ENCODE measurements at regions not wholly inside any gene's neighbourhood (a gene's known extent, or its start where the extent isn't known, plus 50 kb on each side); places are given as distances from the start of the nearest gene placed in this dataset.
A peak's percentile ranks its signal among the peaks of the same experiment; 100 is the strongest.

DNA sequence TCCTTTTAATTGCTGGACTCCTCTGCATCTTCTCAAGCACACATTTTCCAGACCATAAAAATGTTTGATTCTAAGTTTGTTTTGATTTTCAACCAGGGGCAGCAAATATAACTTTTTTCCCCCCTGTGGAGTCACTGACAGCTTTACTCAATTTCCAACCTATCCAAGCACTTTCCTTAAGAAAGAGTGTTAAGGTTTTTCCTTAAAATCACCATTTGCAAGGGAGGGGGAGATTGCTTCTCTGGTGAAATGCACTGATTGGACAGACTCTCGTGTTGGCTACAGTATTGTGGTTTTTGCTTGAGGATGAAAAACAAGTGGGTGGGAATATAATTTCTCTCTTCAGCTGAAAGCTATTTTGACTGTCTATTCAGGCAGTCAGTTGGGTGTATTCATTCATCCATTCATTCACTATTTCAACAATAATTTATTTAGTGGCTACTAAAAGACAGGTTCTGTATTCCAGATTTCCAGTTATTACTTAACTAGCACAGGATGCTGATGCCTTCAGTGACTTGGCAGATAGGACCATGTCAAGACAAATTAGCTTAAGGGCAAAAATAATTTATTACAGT is 146.3 kb downstream of the BAMBI start:
- no peak overlapping the region for H3K4me3 ChIP-seq (replicated peaks; ENCODE audit: low read depth, low read length)
- TF ChIP-seq CTCF (IDR thresholded peaks at IDR 0.05; ENCODE audit: low read length, missing control alignments) = no peak
- DNase-seq (ENCODE audit: low read depth) = no peak

DNA sequence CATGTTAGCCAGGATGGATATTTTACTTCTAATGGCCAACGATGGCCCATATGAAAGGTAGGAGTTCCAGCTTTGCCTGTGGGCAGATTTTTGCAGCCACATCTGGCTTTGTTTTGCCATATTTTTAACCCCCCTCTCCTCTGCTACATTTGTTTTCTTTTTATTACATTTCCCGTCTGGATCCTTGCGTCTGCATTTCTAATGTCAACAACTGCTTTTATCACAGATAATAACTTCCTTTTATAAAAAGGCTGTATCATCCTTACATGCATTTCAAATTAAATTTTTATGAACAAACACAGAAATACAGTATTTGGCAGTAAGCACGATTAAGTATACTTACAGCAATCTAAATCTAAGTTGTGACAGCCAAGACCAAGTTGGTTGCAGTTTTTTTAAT is 156.0 kb downstream of the BAMBI start:
- TF ChIP-seq CTCF (IDR thresholded peaks at IDR 0.05; ENCODE audit: low read length, missing control alignments) = no peak
- no peak overlapping the region for H3K4me3 ChIP-seq (replicated peaks; ENCODE audit: low read depth, low read length)
- no peak for DNase-seq (ENCODE audit: low read depth)

DNA sequence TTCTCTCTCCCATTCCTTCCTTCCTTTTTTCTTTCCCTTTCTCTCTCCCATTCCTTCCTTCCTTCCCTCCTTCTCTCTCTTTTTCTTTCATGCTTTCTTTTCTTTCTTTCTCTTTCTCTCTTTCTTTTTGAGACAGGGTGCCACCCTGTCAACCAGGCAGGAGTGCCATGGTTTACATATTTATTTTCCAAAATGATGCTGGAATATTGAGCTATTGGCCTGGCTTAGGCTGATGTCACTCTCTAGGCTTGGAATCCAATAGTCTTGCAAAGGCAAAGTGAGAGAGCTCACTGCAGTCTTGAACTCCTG is 159.1 kb downstream of the BAMBI start:
- TF ChIP-seq CTCF (IDR thresholded peaks at IDR 0.05; ENCODE audit: low read length, missing control alignments) = no peak
- no peak for DNase-seq (ENCODE audit: low read depth)
- no peak overlapping the region for H3K4me3 ChIP-seq (replicated peaks; ENCODE audit: low read depth, low read length)

DNA sequence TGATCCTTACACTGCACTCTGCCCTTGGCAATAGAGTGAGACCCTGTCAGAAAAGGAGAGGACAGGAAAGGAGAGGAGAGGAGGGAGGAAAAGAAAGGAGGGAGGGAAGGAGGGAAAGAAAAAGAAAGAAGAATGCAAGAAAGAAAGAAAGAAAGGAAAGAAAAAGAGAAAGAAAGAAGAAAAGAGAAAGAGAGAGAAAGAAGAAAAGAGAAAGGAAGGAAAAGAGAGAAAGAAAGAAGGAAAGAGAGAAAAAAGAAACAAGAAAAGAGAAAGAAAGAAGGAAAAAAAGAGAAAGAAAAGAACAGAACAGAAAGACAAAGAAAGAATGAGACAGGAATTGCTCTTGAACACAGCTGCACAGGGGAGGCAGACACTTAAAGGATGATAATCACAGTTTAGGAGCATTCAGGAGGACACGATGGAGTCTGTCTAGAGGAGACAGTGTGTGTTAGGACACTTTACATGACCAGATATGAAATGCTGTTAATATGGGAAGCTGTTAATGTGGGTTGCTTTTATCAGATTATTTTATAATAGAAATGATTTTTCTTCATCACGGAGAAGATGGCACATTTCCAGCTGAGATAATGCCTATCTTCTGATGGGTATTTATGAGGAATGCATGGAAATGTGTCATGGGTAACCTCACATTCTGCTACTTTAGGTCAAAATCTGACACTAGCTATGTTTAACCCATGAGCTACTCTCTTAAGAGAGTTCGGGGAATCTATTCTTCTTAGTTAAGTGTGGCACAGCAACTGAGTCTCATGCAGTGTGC is 160.5 kb downstream of the BAMBI start:
- no peak for TF ChIP-seq CTCF (IDR thresholded peaks at IDR 0.05; ENCODE audit: low read length, missing control alignments)
- H3K4me3 ChIP-seq (replicated peaks; ENCODE audit: low read depth, low read length) = no peak overlapping the region
- no peak for DNase-seq (ENCODE audit: low read depth)

DNA sequence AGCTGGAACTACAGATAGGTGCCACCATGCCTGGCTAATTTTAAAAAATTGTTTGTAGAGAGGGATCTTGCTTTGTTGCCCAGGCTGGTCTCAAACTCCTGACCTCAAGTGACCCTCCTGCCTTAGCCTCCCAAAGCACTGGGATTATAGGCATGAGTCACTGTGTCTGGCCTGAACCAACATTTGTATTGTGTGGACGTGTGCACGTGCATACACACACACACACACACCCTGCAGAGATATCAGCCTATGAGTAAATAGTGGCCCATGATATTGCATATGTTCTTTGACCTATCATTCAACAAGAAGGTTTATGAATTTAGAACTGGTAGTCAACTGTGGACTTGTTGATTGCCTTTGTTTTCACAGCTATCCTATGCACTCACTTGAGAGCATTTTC is 161.6 kb downstream of the BAMBI start:
- no peak for TF ChIP-seq CTCF (IDR thresholded peaks at IDR 0.05; ENCODE audit: low read length, missing control alignments)
- H3K4me3 ChIP-seq (replicated peaks; ENCODE audit: low read depth, low read length) = no peak overlapping the region
- DNase-seq (ENCODE audit: low read depth) = peak; percentile 44

GRCh38 chr10:28839600-28840007 is 162.3 kb downstream of the BAMBI start:
- no peak for TF ChIP-seq CTCF (IDR thresholded peaks at IDR 0.05; ENCODE audit: low read length, missing control alignments)
- peak; percentile 77 for DNase-seq (ENCODE audit: low read depth)
- H3K4me3 ChIP-seq (replicated peaks; ENCODE audit: low read depth, low read length) = no peak overlapping the region

- TF ChIP-seq CTCF (IDR thresholded peaks at IDR 0.05; ENCODE audit: low read length, missing control alignments) = no peak
- no peak for DNase-seq (ENCODE audit: low read depth)
- no peak overlapping the region for H3K4me3 ChIP-seq (replicated peaks; ENCODE audit: low read depth, low read length)
These were observed 162.9 kb downstream of the BAMBI start for GRCh38 chr10:28840202-28840601.

All from fibroblast of pulmonary artery (primary cell).